ENCODE measurements at regions not wholly inside any gene's neighbourhood (a gene's known extent, or its start where the extent isn't known, plus 50 kb on each side); places are given as distances from the start of the nearest gene placed in this dataset.

- Mint-ChIP-seq H3K27ac (no peak overlapping the region), H3K4me3 (no peak overlapping the region), H3K36me3 (ENCODE audit: low read depth) (no peaks in the 10 kb centered on the region), H3K4me1 (peaks cover 27% of the 10 kb centered on the region), H3K27me3 (ENCODE audit: insufficient read depth) (no peaks in the 10 kb centered on the region), H3K9me3 (no peaks in the 10 kb centered on the region)
- Histone ChIP-seq H3K27me3 (ENCODE audit: control insufficient read depth, insufficient read depth, low read length, poor library complexity, severe bottlenecking) (no peaks in the 10 kb centered on the region), H3K36me3 (ENCODE audit: control insufficient read depth, insufficient read depth, low read length) (no peaks in the 10 kb centered on the region), H3K27ac (ENCODE audit: low read depth, low read length) (no peak overlapping the region), H3K4me3 (ENCODE audit: low read length) (no peak overlapping the region), H3K9ac (ENCODE audit: extremely low read depth, low read length, poor library complexity, severe bottlenecking) (no peak overlapping the region), H3K4me1 (ENCODE audit: control insufficient read depth, insufficient read depth, low read length) (no peaks in the 10 kb centered on the region), H3K9me3 (ENCODE audit: control insufficient read depth, low read length) (no peaks in the 10 kb centered on the region)
- 77 to 83% methylated on average over 14 to 15 of the region's 15 CpGs for WGBS, 2 experiments (ENCODE audit: insufficient coverage in 1 of 2, insufficient read length in 1 of 2)
- DNase-seq: no peak
- no peak for TF ChIP-seq CTCF (conservative IDR thresholded peaks at IDR 0.05)
These were observed 497.3 kb downstream of the SHQ1 start for GRCh38 chr3:72350761-72351505.

GRCh38 chr3:72348357-72348756 is 499.9 kb downstream of the SHQ1 start:
- H3K4me1 ChIP-seq (ENCODE audit: control insufficient read depth, insufficient read depth, low read length): no peaks in the 10 kb centered on the region
- Mint-ChIP-seq H3K27me3 (ENCODE audit: insufficient read depth) (no peaks in the 10 kb centered on the region), H3K4me1 (peaks cover 13% of the 10 kb centered on the region), H3K36me3 (ENCODE audit: low read depth) (no peaks in the 10 kb centered on the region), H3K9me3 (no peaks in the 10 kb centered on the region), H3K4me3 (no peak overlapping the region), H3K27ac (no peak overlapping the region)
- no peak overlapping the region for H3K4me3 ChIP-seq (ENCODE audit: low read length)
- H3K27ac ChIP-seq (ENCODE audit: low read depth, low read length): no peak overlapping the region
- DNase-seq: no peak
- no peaks in the 10 kb centered on the region for H3K36me3 ChIP-seq (ENCODE audit: control insufficient read depth, insufficient read depth, low read length)
- TF ChIP-seq CTCF (conservative IDR thresholded peaks at IDR 0.05): no peak
- H3K9me3 ChIP-seq (ENCODE audit: control insufficient read depth, low read length): no peaks in the 10 kb centered on the region
- H3K27me3 ChIP-seq (ENCODE audit: control insufficient read depth, insufficient read depth, low read length, poor library complexity, severe bottlenecking): no peaks in the 10 kb centered on the region
- H3K9ac ChIP-seq (ENCODE audit: extremely low read depth, low read length, poor library complexity, severe bottlenecking): no peak overlapping the region

- peaks cover 12% of the 10 kb centered on the region for H3K4me1 Mint-ChIP-seq
- H3K27ac ChIP-seq (ENCODE audit: low read depth, low read length): no peak overlapping the region
- H3K27ac Mint-ChIP-seq: no peak overlapping the region
- WGBS, 2 experiments (ENCODE audit: insufficient coverage in 1 of 2, insufficient read length in 1 of 2): 79 to 90% methylated on average over 10 to 20 of the region's 20 CpGs
- peak; percentile 57 for TF ChIP-seq CTCF (conservative IDR thresholded peaks at IDR 0.05)
- no peak overlapping the region for H3K4me3 Mint-ChIP-seq
- no peaks in the 10 kb centered on the region for H3K36me3 Mint-ChIP-seq (ENCODE audit: low read depth)
- no peaks in the 10 kb centered on the region for H3K27me3 ChIP-seq (ENCODE audit: control insufficient read depth, insufficient read depth, low read length, poor library complexity, severe bottlenecking)
- no peaks in the 10 kb centered on the region for H3K36me3 ChIP-seq (ENCODE audit: control insufficient read depth, insufficient read depth, low read length)
- H3K4me3 ChIP-seq (ENCODE audit: low read length): no peak overlapping the region
- DNase-seq: peak; percentile 90
- no peaks in the 10 kb centered on the region for H3K27me3 Mint-ChIP-seq (ENCODE audit: insufficient read depth)
- H3K4me1 ChIP-seq (ENCODE audit: control insufficient read depth, insufficient read depth, low read length): no peaks in the 10 kb centered on the region
- H3K9me3 Mint-ChIP-seq: no peaks in the 10 kb centered on the region
- H3K9me3 ChIP-seq (ENCODE audit: control insufficient read depth, low read length): no peaks in the 10 kb centered on the region
- no peak overlapping the region for H3K9ac ChIP-seq (ENCODE audit: extremely low read depth, low read length, poor library complexity, severe bottlenecking)
These were observed 500.4 kb downstream of the SHQ1 start for GRCh38 chr3:72347819-72348319.
